B cell (primary cell): ENCODE measurements at regions not wholly inside any gene's neighbourhood (a gene's known extent, or its start where the extent isn't known, plus 50 kb on each side); places are given as distances from the start of the nearest gene placed in this dataset.
"Not testable (repeated sequence)": the region's sequence is repeated elsewhere in the genome, so short reads cannot be mapped to it uniquely, and the experiment has no call there.

ENCODE experiments used
- ATAC-seq: fragments of 200-7000 bp; cut with Tn5 transposase; one replicate; pipeline ENCODE4 v1.10.0; 2021; ENCODE audit warnings: low read depth, mild to moderate bottlenecking, moderate number of reproducible peaks, moderate library complexity
- CTCF ChIA-PET: fragments of 350-600 bp; sonication (Branson Sonifier 250); formaldehyde crosslinking; loops from one replicate; lab custom pipeline; 2021; ENCODE audit warnings: antibody characterized with exemption, inconsistent platforms; lab: Charles Lee
- POLR2A ChIA-PET: fragments of 350-600 bp; sonication (Branson Sonifier 250); formaldehyde crosslinking; loops from one replicate; lab custom pipeline; 2021; ENCODE audit warnings: antibody characterized with exemption; lab: Charles Lee
- DNase-seq: peaks from one replicate; pipeline ENCODE4 v3.0.0; 2013
- H2AFZ ChIP-seq: 2 replicates; pipeline ENCODE4 v1.6.1; 2012; ENCODE audit warnings: mild to moderate bottlenecking, low read depth, low read length; ENCODE audit not compliant: insufficient read depth, poor library complexity, severe bottlenecking
- H3K27ac ChIP-seq, 2 donors: 1 replicate in 1 of 2; 2 replicates in 1 of 2; pipeline ENCODE4 v1.5.1; 2012 to 2013; ENCODE audit warnings: low read length in 2 of 2, mild to moderate bottlenecking in 2 of 2, moderate library complexity in 1 of 2
- H3K27me3 ChIP-seq, 4 experiments: fragments of 200-600 bp in 1 of 4; sonication (generic) in 1 of 4; replicated peaks in 1 of 4; 1 replicate in 2 of 4; 2 replicates in 2 of 4; pipeline versions ENCODE4 v1.6.1 to v1.7.0; 2013 to 2016; ENCODE audit warnings: low read length in 3 of 4, mild to moderate bottlenecking in 2 of 4, mixed read lengths in 1 of 4, moderate library complexity in 1 of 4; ENCODE audit not compliant: insufficient read depth in 4 of 4, control insufficient read depth in 3 of 4; ENCODE audit errors: control extremely low read depth in 1 of 4
- H3K36me3 ChIP-seq, 2 experiments: replicated peaks in 1 of 2; 1 replicate in 1 of 2; 2 replicates in 1 of 2; pipeline versions ENCODE4 v1.6.1 to v1.7.1; 2013; ENCODE audit warnings: low read length in 1 of 2; ENCODE audit not compliant: insufficient read depth in 2 of 2, control insufficient read depth in 1 of 2; ENCODE audit errors: control extremely low read depth in 1 of 2, extremely low read depth in 1 of 2
- H3K4me1 ChIP-seq, 2 donors: fragments of 200-600 bp in 1 of 2; sonication (generic) in 1 of 2; 1 replicate in 1 of 2; 2 replicates in 1 of 2; pipeline versions ENCODE4 v1.5.1 to v1.6.1; 2013 to 2017; ENCODE audit warnings: low read length in 2 of 2; ENCODE audit not compliant: control insufficient read depth in 2 of 2, insufficient read depth in 2 of 2
- H3K4me2 ChIP-seq: replicated peaks from 2 replicates; pipeline ENCODE3; 2012; ENCODE audit warnings: mild to moderate bottlenecking, low read depth, low read length; ENCODE audit not compliant: poor library complexity, severe bottlenecking
- H3K4me3 ChIP-seq, 5 experiments: fragments of 200-600 bp in 1 of 5; sonication (generic) in 1 of 5; 1 replicate in 3 of 5; 2 replicates in 2 of 5; pipeline versions ENCODE4 v1.5.1 to v1.7.0; 2011 to 2016; ENCODE audit warnings: low read length in 4 of 5, mild to moderate bottlenecking in 4 of 5, low read depth in 2 of 5, control low read depth in 1 of 5, moderate library complexity in 1 of 5; ENCODE audit not compliant: insufficient read depth in 1 of 5; ENCODE audit errors: control extremely low read depth in 1 of 5, extremely low read depth in 1 of 5
- H3K79me2 ChIP-seq: fragments of 200-600 bp; sonication (generic); one replicate; pipeline ENCODE4 v1.6.0; 2016; ENCODE audit warnings: low read length; ENCODE audit not compliant: control insufficient read depth, insufficient read depth
- H3K9ac ChIP-seq: fragments of 200-600 bp; sonication (generic); 2 replicates; pipeline ENCODE4 v1.6.1; 2017; ENCODE audit warnings: mild to moderate bottlenecking, low read length, moderate library complexity
- H3K9me3 ChIP-seq, 3 donors: one replicate each; pipeline versions ENCODE4 v1.6.1 to v1.7.1; 2013; ENCODE audit warnings: low read length in 2 of 3; ENCODE audit not compliant: control insufficient read depth in 2 of 3, insufficient read depth in 1 of 3; ENCODE audit errors: control extremely low read depth in 1 of 3
- H4K20me1 ChIP-seq: 2 replicates; pipeline ENCODE4 v1.6.0; 2012; ENCODE audit warnings: mild to moderate bottlenecking, low read length; ENCODE audit not compliant: insufficient read depth, control insufficient read depth, poor library complexity, severe bottlenecking
- H3K27ac Mint-ChIP-seq: one replicate; pipeline ENCODE4 v1.8.0; 2021; ENCODE audit warnings: mixed read lengths
- H3K27me3 Mint-ChIP-seq: one replicate; pipeline ENCODE4 v1.8.0; 2021; ENCODE audit warnings: mixed read lengths
- H3K4me1 Mint-ChIP-seq: one replicate; pipeline ENCODE4 v1.8.0; 2021; ENCODE audit warnings: mixed read lengths
- H3K4me3 Mint-ChIP-seq: one replicate; pipeline ENCODE4 v1.8.0; 2021; ENCODE audit warnings: mixed read lengths
- H3K9me3 Mint-ChIP-seq: one replicate; pipeline ENCODE4 v1.8.0; 2022; ENCODE audit warnings: mixed read lengths; ENCODE audit not compliant: insufficient read depth
- EZH2 ChIP-seq: IDR thresholded peaks from 2 replicates; pipeline ENCODE4 v1.6.1; 2012; ENCODE audit warnings: borderline replicate concordance, low read depth, mild to moderate bottlenecking, moderate library complexity, low read length; ENCODE audit not compliant: insufficient read depth, poor library complexity, severe bottlenecking
- WGBS: methylation state at CpG from one replicate; pipeline ENCODE4 v1.1.5; 2013; ENCODE audit warnings: missing lambda C conversion rate; ENCODE audit not compliant: insufficient coverage; 5-methylcytosine and 5-hydroxymethylcytosine counted together
- intact Hi-C: fragments of 100-400 bp; cut with micrococcal nuclease; formaldehyde crosslinking; loops from one replicate; pipeline ENCODE4 v1.10.0; 2022
- TF ChIP-seq, protein P1 (sequence below): fragments of 200-600 bp; IDR thresholded peaks from one replicate; pipeline ENCODE4 v1.8.0; 2022; ENCODE audit warnings: antibody characterized with exemption, mild to moderate bottlenecking

DNA sequence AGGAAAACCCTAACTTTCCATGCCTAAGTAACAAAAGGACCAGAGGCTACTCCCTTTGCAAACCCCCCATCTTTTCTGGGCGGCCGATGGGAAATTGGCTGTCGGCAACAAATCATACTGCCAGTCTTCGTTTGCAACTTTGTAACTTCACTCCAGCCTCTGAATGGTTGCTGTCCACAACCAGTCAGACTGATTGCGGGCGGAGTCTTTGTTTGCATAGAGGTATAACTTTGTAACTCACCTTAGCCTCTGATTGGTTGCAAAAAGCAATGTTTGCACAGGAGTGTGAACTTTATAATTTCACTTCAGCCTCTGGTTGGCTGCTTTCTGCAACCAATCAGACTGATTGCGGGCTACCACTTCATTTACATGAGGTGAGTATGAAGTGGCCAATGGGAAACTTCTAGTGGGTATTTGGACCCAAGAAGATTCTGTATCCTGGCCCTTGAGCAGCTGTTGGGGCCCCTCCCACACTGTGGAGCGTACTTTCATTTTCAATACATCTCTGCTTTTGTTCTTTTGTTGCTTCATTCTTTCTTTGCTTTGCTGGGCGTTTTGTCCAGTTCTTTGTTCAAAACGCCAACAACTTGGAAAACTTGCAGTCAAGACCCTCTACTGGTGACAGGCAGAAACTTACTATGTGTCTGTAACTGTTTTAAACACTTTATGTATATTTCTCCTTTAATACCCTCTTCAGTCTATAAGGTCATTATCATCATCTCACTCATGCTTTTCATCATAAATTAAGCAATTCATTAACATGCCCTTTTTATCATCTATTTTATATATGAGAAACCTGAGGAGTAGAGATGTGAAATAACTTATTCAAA is 55.8 kb upstream of the PPP1R12A start:
- H3K79me2 ChIP-seq, H3K27ac ChIP-seq, H2AFZ ChIP-seq, H3K36me3 ChIP-seq, H3K9me3 ChIP-seq, intact Hi-C loops, H3K4me2 ChIP-seq, DNase-seq, H3K27ac Mint-ChIP-seq, H3K4me1 ChIP-seq, H3K9ac ChIP-seq, H3K4me3 ChIP-seq, ATAC-seq, H3K4me3 Mint-ChIP-seq, H3K9me3 Mint-ChIP-seq, CTCF ChIA-PET, H3K4me1 Mint-ChIP-seq, H3K27me3 ChIP-seq, H4K20me1 ChIP-seq, POLR2A ChIA-PET: not testable (repeated sequence)
- 100% methylated on average over 4 of the region's 10 CpGs for WGBS
- H3K27me3 Mint-ChIP-seq: peaks cover 11% of the 10 kb centered on the region

GRCh38 chr12:79988368-79988767 is 53.5 kb upstream of the PPP1R12A start:
- Mint-ChIP-seq H3K27me3 (peaks cover 14% of the 10 kb centered on the region), H3K27ac (no peak overlapping the region), H3K4me1 (no peaks in the 10 kb centered on the region), H3K4me3 (no peak overlapping the region), H3K9me3 (no peaks in the 10 kb centered on the region)
- Histone ChIP-seq H2AFZ (no peak overlapping the region), H3K79me2 (no peaks in the 10 kb centered on the region), H3K9me3 (peaks cover 0 to 3% (median 0%) of the 10 kb centered on the region in 3 donors), H3K27me3 (peaks cover 0 to 5% (median 0%) of the 10 kb centered on the region in 4 experiments), H3K4me3 (no peak overlapping the region), H3K36me3 (no peaks in the 10 kb centered on the region), H4K20me1 (no peaks in the 10 kb centered on the region), H3K4me1 (no peaks in the 10 kb centered on the region), H3K4me2 (no peak overlapping the region), H3K9ac (no peak overlapping the region), H3K27ac (no peak overlapping the region)
- no peak for DNase-seq
- intact Hi-C loops: no loop called here
- POLR2A ChIA-PET: no interaction called here
- no peak for ATAC-seq
- CTCF ChIA-PET: no interaction called here
- TF ChIP-seq EZH2: no peak
- TF ChIP-seq, protein P1, sequence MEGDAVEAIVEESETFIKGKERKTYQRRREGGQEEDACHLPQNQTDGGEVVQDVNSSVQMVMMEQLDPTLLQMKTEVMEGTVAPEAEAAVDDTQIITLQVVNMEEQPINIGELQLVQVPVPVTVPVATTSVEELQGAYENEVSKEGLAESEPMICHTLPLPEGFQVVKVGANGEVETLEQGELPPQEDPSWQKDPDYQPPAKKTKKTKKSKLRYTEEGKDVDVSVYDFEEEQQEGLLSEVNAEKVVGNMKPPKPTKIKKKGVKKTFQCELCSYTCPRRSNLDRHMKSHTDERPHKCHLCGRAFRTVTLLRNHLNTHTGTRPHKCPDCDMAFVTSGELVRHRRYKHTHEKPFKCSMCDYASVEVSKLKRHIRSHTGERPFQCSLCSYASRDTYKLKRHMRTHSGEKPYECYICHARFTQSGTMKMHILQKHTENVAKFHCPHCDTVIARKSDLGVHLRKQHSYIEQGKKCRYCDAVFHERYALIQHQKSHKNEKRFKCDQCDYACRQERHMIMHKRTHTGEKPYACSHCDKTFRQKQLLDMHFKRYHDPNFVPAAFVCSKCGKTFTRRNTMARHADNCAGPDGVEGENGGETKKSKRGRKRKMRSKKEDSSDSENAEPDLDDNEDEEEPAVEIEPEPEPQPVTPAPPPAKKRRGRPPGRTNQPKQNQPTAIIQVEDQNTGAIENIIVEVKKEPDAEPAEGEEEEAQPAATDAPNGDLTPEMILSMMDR: no peak
